DMS153 treated with DMSO at 0.1 percent for 48 hours (cell line): ENCODE measurements at regions not wholly inside any gene's neighbourhood (a gene's known extent, or its start where the extent isn't known, plus 50 kb on each side); places are given as distances from the start of the nearest gene placed in this dataset.
"Not testable (repeated sequence)": the region's sequence is repeated elsewhere in the genome, so short reads cannot be mapped to it uniquely, and the experiment has no call there.

Experiments used
- DNase-seq: peaks from one replicate; lab custom pipeline; 2025; ENCODE audit not compliant: unreplicated experiment; lab: John Stamatoyannopoulos, UW

DNA sequence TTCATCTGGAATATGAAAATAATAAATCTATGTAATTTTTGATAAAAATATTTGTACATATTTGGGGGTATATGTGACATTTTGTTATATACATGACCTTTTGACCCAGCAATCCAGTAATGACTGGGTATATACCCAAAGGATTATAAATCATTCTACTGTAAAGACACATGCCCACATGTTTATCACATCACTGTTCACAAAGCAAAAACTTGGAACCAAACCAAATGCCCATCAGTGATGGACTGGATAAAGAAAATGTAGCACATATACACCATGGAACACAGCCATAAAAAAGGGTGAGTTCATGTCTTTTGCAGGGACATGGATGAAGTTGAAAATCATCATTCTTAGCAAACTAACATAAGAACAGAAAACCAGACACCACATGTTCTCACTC lies 472.1 kb upstream of the DDX18 start:
- no peak for DNase-seq

DNA sequence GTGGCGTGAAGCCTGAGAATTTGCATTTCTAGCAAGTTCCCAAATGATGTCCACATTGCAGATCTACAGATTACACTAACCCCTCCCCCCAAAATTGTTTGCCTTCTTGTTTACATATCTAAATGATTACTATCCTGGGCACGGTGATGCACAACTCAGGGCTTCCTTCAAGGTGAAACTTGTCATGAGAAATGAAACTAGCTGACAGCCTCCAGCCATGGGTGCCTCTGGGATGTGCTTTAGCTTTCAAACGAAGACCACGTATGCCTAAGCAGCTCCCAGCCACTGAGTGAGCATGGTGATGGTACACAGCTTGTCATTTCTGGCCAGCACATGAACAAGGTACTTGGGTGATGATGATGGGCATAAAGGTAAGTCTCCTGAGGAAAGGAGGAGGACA lies 464.8 kb upstream of the DDX18 start:
- no peak for DNase-seq

GRCh38 chr2:117351396-117351795 lies 463.1 kb upstream of the DDX18 start:
- DNase-seq = no peak

DNA sequence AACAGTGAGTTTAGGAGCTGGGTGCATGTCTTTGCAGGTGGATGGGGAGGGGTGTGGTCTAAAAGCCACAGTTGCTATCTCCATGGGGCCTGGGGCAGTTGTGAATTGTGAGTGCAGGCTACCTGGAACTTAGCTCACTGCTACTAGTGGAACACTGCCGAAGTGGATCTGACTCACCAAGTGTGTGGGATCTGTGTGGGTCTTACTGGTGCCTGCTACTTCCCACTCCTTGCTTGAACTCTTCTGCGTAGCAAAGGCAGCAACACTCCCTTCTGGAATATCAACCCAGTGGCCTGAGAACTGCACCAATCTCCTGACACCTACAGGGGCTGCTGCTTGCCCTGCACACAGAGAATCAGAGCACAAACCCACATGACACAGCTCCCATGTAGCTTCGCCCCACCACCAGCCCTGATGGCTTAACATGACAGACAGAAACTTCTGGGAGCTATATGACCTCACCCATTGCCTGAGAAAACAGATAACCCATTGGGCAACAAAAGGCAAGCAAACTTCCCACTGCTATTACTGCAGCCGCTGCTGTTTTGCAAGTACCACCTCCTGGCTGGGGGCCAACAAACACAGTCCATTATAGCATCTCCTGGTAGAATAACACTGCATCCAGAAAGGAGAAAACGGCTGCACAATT lies 455.1 kb upstream of the DDX18 start:
- peak; percentile 38 for DNase-seq

- no peak for DNase-seq
Measured at GRCh38 chr2:117360586-117360985, 453.9 kb upstream of the DDX18 start.

DNA sequence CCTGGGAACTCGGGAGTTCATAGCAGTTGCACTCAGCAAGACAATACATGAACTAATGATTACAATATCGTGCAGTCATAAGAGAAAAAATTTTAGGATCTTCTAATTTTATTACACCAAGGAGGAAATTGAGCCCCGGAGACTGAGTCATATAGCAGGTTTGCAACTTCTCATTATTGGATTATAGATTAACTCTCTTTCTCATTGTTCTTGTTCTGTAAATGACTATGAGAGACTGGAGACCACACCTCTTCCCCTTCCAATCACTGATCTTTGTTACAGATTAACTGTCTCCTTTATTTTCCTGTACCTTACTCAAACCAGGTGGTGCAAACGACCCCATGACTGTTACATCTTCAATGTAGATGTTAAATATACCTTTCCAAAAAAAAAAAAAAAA lies 435.8 kb upstream of the DDX18 start:
- no peak for DNase-seq

GRCh38 chr2:117379928-117380327 lies 434.6 kb upstream of the DDX18 start:
- no peak for DNase-seq

DNA sequence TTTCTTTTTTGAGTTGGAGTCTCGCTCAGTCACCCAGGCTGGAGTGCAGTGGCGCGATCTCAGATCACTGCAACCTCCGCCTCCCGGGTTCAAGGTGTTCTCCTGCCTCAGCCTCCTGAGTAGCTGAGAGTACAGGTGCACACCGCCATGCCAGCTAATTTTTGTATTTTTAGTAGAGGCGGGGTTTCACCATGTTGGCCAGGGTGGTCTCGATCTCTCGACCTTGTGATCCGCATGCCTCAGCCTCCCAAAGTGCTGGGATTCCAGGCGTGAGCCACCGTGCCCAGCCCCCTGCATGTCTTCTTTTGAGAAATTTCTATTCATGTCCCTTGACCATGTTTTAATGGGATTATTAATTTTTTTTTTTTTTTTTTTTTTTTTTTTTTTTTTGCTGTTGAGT lies 430.5 kb upstream of the DDX18 start:
- DNase-seq = not testable (repeated sequence)

GRCh38 chr2:117396161-117396560 lies 418.3 kb upstream of the DDX18 start:
- DNase-seq = no peak

DNA sequence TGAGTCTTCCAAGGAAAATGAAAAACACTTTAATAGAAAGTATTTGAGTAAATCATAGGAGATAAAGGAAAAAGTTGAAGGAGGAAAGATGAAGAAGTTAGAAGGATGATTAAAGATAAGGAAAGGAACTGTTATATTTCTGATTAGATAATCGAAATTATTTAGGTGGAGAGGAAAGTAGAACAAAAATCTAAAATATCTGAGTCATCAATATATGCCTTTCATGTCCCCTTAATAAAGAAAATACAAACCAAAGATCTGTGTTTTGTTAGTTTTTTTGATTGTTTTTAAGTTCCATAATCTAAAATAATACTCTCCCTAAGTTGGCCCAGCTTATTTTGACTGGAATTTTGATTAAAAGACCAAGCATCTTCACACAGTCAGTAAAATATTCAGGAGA lies 412.9 kb upstream of the DDX18 start:
- no peak for DNase-seq

DNA sequence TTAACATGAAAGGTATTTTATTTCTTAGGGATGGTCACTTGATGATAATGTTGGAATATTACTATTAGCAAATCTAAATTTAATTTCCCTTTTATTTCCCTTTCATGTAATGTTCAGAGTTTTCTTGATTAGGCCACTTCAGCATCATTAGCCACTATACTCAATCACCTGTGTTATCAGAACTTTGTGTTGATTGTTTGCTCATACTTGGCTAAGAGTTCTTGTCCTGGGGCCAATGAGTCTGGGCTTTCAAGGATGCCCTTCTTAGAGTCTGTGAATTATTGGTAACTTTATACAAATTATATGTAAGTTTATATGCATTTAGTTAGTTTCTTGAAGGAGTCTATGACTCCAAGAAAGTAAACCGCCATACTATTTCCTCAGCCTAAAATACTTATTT lies 408.0 kb upstream of the DDX18 start:
- no peak for DNase-seq

- no peak for DNase-seq
Measured at GRCh38 chr2:117407746-117408145, 406.7 kb upstream of the DDX18 start.

DNA sequence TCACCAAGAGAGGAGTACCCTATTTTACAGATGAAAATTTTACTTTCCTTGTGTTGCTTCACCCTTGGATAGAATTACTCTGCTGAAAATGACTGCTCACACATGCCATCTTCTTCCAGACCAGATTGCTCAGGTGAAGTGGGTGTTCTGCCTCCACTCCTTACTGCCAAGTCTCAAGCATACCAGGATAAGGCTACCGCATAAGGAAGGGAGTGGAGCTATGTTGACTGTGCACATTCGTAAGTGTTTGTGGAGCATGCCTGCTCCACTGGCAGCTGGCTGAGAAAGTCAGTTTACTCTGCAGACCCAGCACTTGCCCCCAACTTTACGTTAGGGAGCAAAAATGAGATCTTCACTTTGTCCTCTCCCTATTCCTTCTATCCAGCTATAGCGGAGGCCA lies 405.0 kb upstream of the DDX18 start:
- DNase-seq = no peak

GRCh38 chr2:117411983-117412382 lies 402.5 kb upstream of the DDX18 start:
- DNase-seq = no peak

DNA sequence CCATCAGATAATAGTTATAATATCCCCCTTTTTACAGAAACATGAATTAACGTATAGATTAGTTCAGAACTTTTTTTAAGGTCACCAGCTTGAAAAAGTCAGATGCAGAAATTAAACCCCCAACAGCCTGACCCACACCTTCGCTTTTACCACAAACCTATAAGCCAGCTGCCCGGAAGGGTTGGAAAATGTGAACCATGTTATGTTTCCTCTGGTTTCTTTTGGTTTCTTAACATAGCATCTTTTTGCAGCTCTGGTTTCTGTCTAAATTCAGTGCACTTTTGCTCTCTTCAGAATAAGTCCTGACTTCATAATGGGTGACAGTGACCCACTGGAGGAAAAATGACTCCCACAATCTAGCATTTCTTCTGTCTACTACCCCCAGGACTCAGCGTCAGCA lies 381.7 kb upstream of the DDX18 start:
- no peak for DNase-seq

DNA sequence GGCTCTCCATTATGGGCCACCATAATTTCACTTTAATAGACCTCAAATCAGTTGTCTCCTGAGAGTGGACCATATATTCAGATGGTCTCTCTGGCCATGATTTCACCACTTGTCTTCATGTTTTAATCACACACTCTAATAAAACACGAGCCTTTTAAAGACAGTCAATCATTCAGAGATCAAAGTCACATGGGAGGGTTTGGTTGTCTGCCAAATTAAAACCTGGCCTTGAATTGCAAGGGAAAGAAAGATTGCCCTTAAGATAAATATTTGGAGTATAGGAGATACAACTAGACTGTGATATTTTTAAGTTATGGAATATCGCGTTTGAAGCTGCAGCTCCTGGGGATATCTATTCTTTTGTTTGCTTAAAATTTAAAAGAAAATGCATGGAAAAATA lies 377.8 kb upstream of the DDX18 start:
- no peak for DNase-seq

DNA sequence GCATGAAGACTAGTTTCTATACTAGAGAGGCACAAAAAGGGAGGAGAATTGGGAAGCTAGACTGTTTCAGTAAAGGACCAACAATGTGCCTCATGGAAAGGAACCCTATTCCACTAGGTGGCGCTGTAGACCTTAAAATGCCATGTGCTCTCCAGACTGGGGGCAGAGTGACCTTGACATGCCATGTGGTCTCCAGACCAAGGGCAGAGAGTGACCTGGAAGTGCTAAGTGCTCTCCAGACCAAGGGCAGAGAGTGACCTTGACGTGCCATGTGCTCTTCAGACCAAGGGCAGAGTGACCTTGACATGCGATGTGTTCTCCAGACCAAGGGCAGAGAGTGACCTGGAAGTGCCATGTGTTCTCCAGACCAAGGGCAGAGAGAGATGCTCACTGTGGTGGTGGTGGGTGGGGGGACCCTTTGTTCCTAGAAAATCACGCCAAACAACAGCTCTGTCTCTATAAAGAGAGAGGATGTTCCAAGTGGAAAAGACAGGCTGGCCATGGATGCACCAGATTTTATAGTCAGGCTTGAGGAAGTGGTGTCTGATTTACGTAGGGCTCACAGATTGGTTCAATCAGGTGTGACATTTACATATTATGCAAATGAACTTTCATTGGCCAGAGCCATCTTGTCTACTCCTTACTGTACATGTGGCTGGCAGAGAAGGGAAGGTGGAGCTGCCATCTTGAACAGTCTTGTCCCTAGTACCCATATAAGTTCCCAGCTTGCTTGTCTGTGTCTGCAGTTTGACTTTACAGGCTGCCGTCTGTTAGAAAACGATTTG lies 344.0 kb upstream of the DDX18 start:
- DNase-seq = peak; percentile 32

- DNase-seq = peak; percentile 19
Measured at GRCh38 chr2:117481608-117482007, 332.9 kb upstream of the DDX18 start.

GRCh38 chr2:117485588-117485987 lies 328.9 kb upstream of the DDX18 start:
- DNase-seq = no peak

DNA sequence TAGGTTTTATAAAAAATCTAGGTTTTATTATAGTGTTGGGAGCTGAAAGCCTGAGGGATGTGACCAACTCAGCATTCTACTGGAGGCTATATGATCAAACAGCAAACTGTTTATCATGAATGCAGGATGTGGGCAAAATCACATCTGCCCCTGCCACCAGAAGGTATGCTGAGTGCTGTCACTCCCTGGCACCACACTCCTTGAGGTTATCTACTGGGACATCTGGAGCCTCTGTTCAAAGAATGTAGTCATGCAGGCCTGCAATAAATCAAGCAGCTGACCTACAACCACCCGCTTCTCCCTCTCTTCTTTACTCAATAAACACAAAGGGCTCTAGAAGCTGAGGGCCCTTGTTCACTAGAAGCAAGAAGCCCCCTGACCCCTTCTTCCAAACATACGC lies 328.4 kb upstream of the DDX18 start:
- no peak for DNase-seq

- DNase-seq = no peak
Measured at GRCh38 chr2:117492209-117492851, 322.2 kb upstream of the DDX18 start.

- DNase-seq = no peak
Measured at GRCh38 chr2:117500721-117501120, 313.8 kb upstream of the DDX18 start.
